ENCODE measurements at regions not wholly inside any gene's neighbourhood (a gene's known extent, or its start where the extent isn't known, plus 50 kb on each side); places are given as distances from the start of the nearest gene placed in this dataset.

- no peaks in the 10 kb centered on the region for H3K27me3 Mint-ChIP-seq
- H3K36me3 Mint-ChIP-seq, result no peaks in the 10 kb centered on the region
- no peak overlapping the region for H3K27ac Mint-ChIP-seq
- H3K4me3 Mint-ChIP-seq, result no peak overlapping the region
- H3K4me1 Mint-ChIP-seq, result no peaks in the 10 kb centered on the region
- H3K9me3 Mint-ChIP-seq, result peaks cover 17% of the 10 kb centered on the region
- no peak for DNase-seq
Observed at GRCh38 chr10:56920601-56921261, 559.7 kb upstream of the ZWINT start.

GRCh38 chr10:56912043-56912442 lies 551.0 kb upstream of the ZWINT start:
- Mint-ChIP-seq H3K27ac (no peak overlapping the region), H3K9me3 (peaks cover 11% of the 10 kb centered on the region), H3K36me3 (no peaks in the 10 kb centered on the region), H3K4me3 (no peak overlapping the region), H3K4me1 (no peaks in the 10 kb centered on the region), H3K27me3 (no peaks in the 10 kb centered on the region)
- no peak for DNase-seq

GRCh38 chr10:56905051-56905450 lies 544.0 kb upstream of the ZWINT start:
- no peak overlapping the region for H3K27ac Mint-ChIP-seq
- no peaks in the 10 kb centered on the region for H3K36me3 Mint-ChIP-seq

GRCh38 chr10:56902554-56902953 lies 541.5 kb upstream of the ZWINT start:
- H3K27ac Mint-ChIP-seq, result no peak overlapping the region
- no peaks in the 10 kb centered on the region for H3K36me3 Mint-ChIP-seq
- no peaks in the 10 kb centered on the region for H3K4me1 Mint-ChIP-seq
- no peaks in the 10 kb centered on the region for H3K9me3 Mint-ChIP-seq
- DNase-seq, result no peak
- H3K27me3 Mint-ChIP-seq, result no peaks in the 10 kb centered on the region
- no peak overlapping the region for H3K4me3 Mint-ChIP-seq

More at GRCh38 chr10:56905051-56905450, 544.0 kb upstream of the ZWINT start:
- Mint-ChIP-seq H3K9me3 (peaks cover 1% of the 10 kb centered on the region), H3K4me3 (no peak overlapping the region), H3K4me1 (no peaks in the 10 kb centered on the region), H3K27me3 (no peaks in the 10 kb centered on the region)
- no peak for DNase-seq

- DNase-seq, result no peak
- Mint-ChIP-seq H3K4me1 (no peaks in the 10 kb centered on the region), H3K4me3 (no peak overlapping the region), H3K9me3 (peaks cover 2% of the 10 kb centered on the region), H3K27me3 (no peaks in the 10 kb centered on the region), H3K36me3 (no peaks in the 10 kb centered on the region), H3K27ac (no peak overlapping the region)
Observed at GRCh38 chr10:56895306-56895705, 534.2 kb upstream of the ZWINT start.

- no peak overlapping the region for H3K27ac Mint-ChIP-seq
- no peaks in the 10 kb centered on the region for H3K27me3 Mint-ChIP-seq
- DNase-seq, result no peak
- H3K36me3 Mint-ChIP-seq, result no peaks in the 10 kb centered on the region
- H3K4me1 Mint-ChIP-seq, result no peaks in the 10 kb centered on the region
- H3K9me3 Mint-ChIP-seq, result peaks cover 7% of the 10 kb centered on the region
- no peak overlapping the region for H3K4me3 Mint-ChIP-seq
Observed at GRCh38 chr10:56881218-56881617, 520.2 kb upstream of the ZWINT start.

- no peaks in the 10 kb centered on the region for H3K36me3 Mint-ChIP-seq
- H3K9me3 Mint-ChIP-seq, result peaks cover 7% of the 10 kb centered on the region
- H3K4me3 Mint-ChIP-seq, result no peak overlapping the region
- no peak overlapping the region for H3K27ac Mint-ChIP-seq
- no peaks in the 10 kb centered on the region for H3K27me3 Mint-ChIP-seq
- no peak for DNase-seq
- H3K4me1 Mint-ChIP-seq, result no peaks in the 10 kb centered on the region
Observed at GRCh38 chr10:56880606-56881005, 519.5 kb upstream of the ZWINT start.

- H3K27me3 Mint-ChIP-seq, result no peaks in the 10 kb centered on the region
Observed at GRCh38 chr10:56874950-56875349, 513.9 kb upstream of the ZWINT start.

GRCh38 chr10:56871160-56871668 lies 510.2 kb upstream of the ZWINT start:
- H3K4me3 Mint-ChIP-seq, result no peak overlapping the region
- peaks cover 5% of the 10 kb centered on the region for H3K9me3 Mint-ChIP-seq
- no peaks in the 10 kb centered on the region for H3K27me3 Mint-ChIP-seq
- no peak for DNase-seq
- H3K4me1 Mint-ChIP-seq, result no peaks in the 10 kb centered on the region
- no peaks in the 10 kb centered on the region for H3K36me3 Mint-ChIP-seq
- no peak overlapping the region for H3K27ac Mint-ChIP-seq

More at GRCh38 chr10:56874950-56875349, 513.9 kb upstream of the ZWINT start:
- Mint-ChIP-seq H3K9me3 (peaks cover 5% of the 10 kb centered on the region), H3K4me1 (no peaks in the 10 kb centered on the region), H3K36me3 (no peaks in the 10 kb centered on the region), H3K4me3 (no peak overlapping the region), H3K27ac (no peak overlapping the region)
- no peak for DNase-seq

GRCh38 chr10:56867236-56867635 lies 506.2 kb upstream of the ZWINT start:
- H3K9me3 Mint-ChIP-seq, result peaks cover 5% of the 10 kb centered on the region
- no peak overlapping the region for H3K27ac Mint-ChIP-seq
- no peaks in the 10 kb centered on the region for H3K36me3 Mint-ChIP-seq

GRCh38 chr10:56856569-56856968 lies 495.5 kb upstream of the ZWINT start:
- no peak overlapping the region for H3K4me3 Mint-ChIP-seq
- DNase-seq, result no peak

More at GRCh38 chr10:56867236-56867635, 506.2 kb upstream of the ZWINT start:
- no peak for DNase-seq
- H3K4me1 Mint-ChIP-seq, result no peaks in the 10 kb centered on the region
- H3K27me3 Mint-ChIP-seq, result no peaks in the 10 kb centered on the region
- no peak overlapping the region for H3K4me3 Mint-ChIP-seq

GRCh38 chr10:56844978-56845529 lies 484.0 kb upstream of the ZWINT start:
- no peak for DNase-seq
- H3K27me3 Mint-ChIP-seq, result no peaks in the 10 kb centered on the region
- no peaks in the 10 kb centered on the region for H3K4me1 Mint-ChIP-seq
- H3K36me3 Mint-ChIP-seq, result no peaks in the 10 kb centered on the region
- peaks cover 2% of the 10 kb centered on the region for H3K9me3 Mint-ChIP-seq
- H3K4me3 Mint-ChIP-seq, result no peak overlapping the region
- H3K27ac Mint-ChIP-seq, result no peak overlapping the region

More at GRCh38 chr10:56856569-56856968, 495.5 kb upstream of the ZWINT start:
- Mint-ChIP-seq H3K36me3 (no peaks in the 10 kb centered on the region), H3K27me3 (no peaks in the 10 kb centered on the region), H3K4me1 (no peaks in the 10 kb centered on the region), H3K27ac (no peak overlapping the region), H3K9me3 (no peaks in the 10 kb centered on the region)

GRCh38 chr10:56836659-56837058 lies 475.6 kb upstream of the ZWINT start:
- no peaks in the 10 kb centered on the region for H3K4me1 Mint-ChIP-seq
- no peaks in the 10 kb centered on the region for H3K27me3 Mint-ChIP-seq
- H3K4me3 Mint-ChIP-seq, result no peak overlapping the region
- H3K36me3 Mint-ChIP-seq, result no peaks in the 10 kb centered on the region
- peaks cover 4% of the 10 kb centered on the region for H3K9me3 Mint-ChIP-seq
- H3K27ac Mint-ChIP-seq, result no peak overlapping the region
- no peak for DNase-seq

GRCh38 chr10:56831681-56832080 lies 470.6 kb upstream of the ZWINT start:
- Mint-ChIP-seq H3K4me3 (no peak overlapping the region), H3K36me3 (no peaks in the 10 kb centered on the region), H3K27me3 (no peaks in the 10 kb centered on the region), H3K9me3 (peaks cover 12% of the 10 kb centered on the region), H3K27ac (no peak overlapping the region), H3K4me1 (no peaks in the 10 kb centered on the region)
- DNase-seq, result no peak

GRCh38 chr10:56823849-56824248 lies 462.8 kb upstream of the ZWINT start:
- Mint-ChIP-seq H3K27me3 (no peaks in the 10 kb centered on the region), H3K36me3 (no peaks in the 10 kb centered on the region), H3K9me3 (peaks cover 12% of the 10 kb centered on the region), H3K27ac (no peak overlapping the region), H3K4me3 (no peak overlapping the region), H3K4me1 (no peaks in the 10 kb centered on the region)
- DNase-seq, result no peak

- H3K9me3 Mint-ChIP-seq, result peaks cover 1% of the 10 kb centered on the region
- H3K27ac Mint-ChIP-seq, result no peak overlapping the region
- H3K4me1 Mint-ChIP-seq, result no peaks in the 10 kb centered on the region
- H3K4me3 Mint-ChIP-seq, result no peak overlapping the region
- no peaks in the 10 kb centered on the region for H3K36me3 Mint-ChIP-seq
- no peak for DNase-seq
- H3K27me3 Mint-ChIP-seq, result no peaks in the 10 kb centered on the region
Observed at GRCh38 chr10:56805022-56805421, 444.0 kb upstream of the ZWINT start.
